HepG2 (cell line): ENCODE measurements at regions not wholly inside any gene's neighbourhood (a gene's known extent, or its start where the extent isn't known, plus 50 kb on each side); places are given as distances from the start of the nearest gene placed in this dataset.
A peak's percentile ranks its signal among the peaks of the same experiment; 100 is the strongest.

ENCODE experiments used
- ATAC-seq: fragments of 200-7000 bp; cut with Tn5 transposase; 3 replicates; pipeline ENCODE4 v1.9.1; 2020; ENCODE audit warnings: mild to moderate bottlenecking, moderate library complexity
- BruUV-seq: library from RNA; stranded (reverse); fragments of 400-500 nt; replicated peaks from 2 replicates; lab custom pipeline; 2021; lab: Mats Ljungman, UMichigan
- CTCF ChIA-PET: fragments of 300-600 bp; formaldehyde crosslinking; extraction: SDS; loops from one replicate; lab custom pipeline; 2021; ENCODE audit warnings: low total read pairs, inconsistent platforms, low intra/inter-chr PET ratio; lab: Yijun Ruan, JAX
- POLR2A ChIA-PET: fragments of 350-600 bp; sonication (Branson Sonifier 250); formaldehyde crosslinking; loops from one replicate; lab custom pipeline; 2020; ENCODE audit warnings: antibody characterized with exemption, inconsistent platforms; lab: Yijun Ruan, JAX
- DNase-seq: peaks from one replicate; pipeline ENCODE4 v3.0.0-alpha.2; 2015; ENCODE audit warnings: low spot score
- FAIRE-seq: peaks from 3 replicates; lab custom pipeline; 2011; peaks lifted over from hg19 to GRCh38; lab: Jason Lieb, UNC
- H2AFZ ChIP-seq: one replicate; pipeline ENCODE4 v1.6.1; 2011; ENCODE audit warnings: low read length, inconsistent platforms
- H3K27ac ChIP-seq: fragments of 300-600 bp; 3 replicates; pipeline ENCODE4 v1.8.0; 2011; ENCODE audit warnings: mixed run types, mild to moderate bottlenecking, mixed read lengths, low read length, inconsistent platforms; ENCODE audit not compliant: insufficient read depth; ENCODE audit errors: extremely low read length
- H3K27me3 ChIP-seq, 2 experiments: fragments of 200-600 bp in 1 of 2; 2 replicates in 1 of 2; 3 replicates in 1 of 2; pipeline versions ENCODE4 v1.6.0 to v1.8.0; 2011; ENCODE audit warnings: low read length in 2 of 2, mild to moderate bottlenecking in 2 of 2, moderate library complexity in 2 of 2, inconsistent platforms in 1 of 2; ENCODE audit not compliant: insufficient read depth in 2 of 2, control insufficient read depth in 1 of 2
- H3K36me3 ChIP-seq, 2 experiments: fragments of 200-600 bp in 1 of 2; replicated peaks in 1 of 2; 2 replicates in 1 of 2; 3 replicates in 1 of 2; pipeline versions ENCODE4 v1.5.1 to v1.8.0; 2011; ENCODE audit warnings: low read length in 2 of 2, inconsistent platforms in 1 of 2; ENCODE audit not compliant: insufficient read depth in 2 of 2, control insufficient read depth in 1 of 2
- H3K4me1 ChIP-seq: 2 replicates; pipeline ENCODE4 v1.5.1; 2012; ENCODE audit warnings: low read length, inconsistent platforms; ENCODE audit not compliant: insufficient read depth
- H3K4me2 ChIP-seq: 2 replicates; pipeline ENCODE4 v1.6.0; 2011; ENCODE audit warnings: low read depth, low read length, inconsistent platforms
- H3K4me3 ChIP-seq, 3 experiments: fragments of 200-600 bp in 1 of 3; sonication (generic), shearing (Covaris generic) in 1 of 3; replicated peaks in 1 of 3; 2 replicates each; pipeline ENCODE4 v1.5.1; 2011 to 2016; ENCODE audit warnings: low read length in 3 of 3, inconsistent platforms in 2 of 3, low read depth in 2 of 3, mild to moderate bottlenecking in 2 of 3, control low read depth in 1 of 3, mixed read lengths in 1 of 3; ENCODE audit not compliant: insufficient read depth in 1 of 3
- H3K79me2 ChIP-seq: one replicate; pipeline ENCODE4 v1.6.1; 2011; ENCODE audit warnings: low read length, inconsistent platforms; ENCODE audit not compliant: insufficient read depth
- H3K9ac ChIP-seq: 2 replicates; pipeline ENCODE4 v1.6.0; 2011; ENCODE audit warnings: mild to moderate bottlenecking, low read depth, low read length, inconsistent platforms; ENCODE audit not compliant: insufficient read depth
- H3K9me3 ChIP-seq: 2 replicates; pipeline ENCODE4 v1.5.1; 2012; ENCODE audit warnings: mild to moderate bottlenecking, low read length
- H4K20me1 ChIP-seq: 2 replicates; pipeline ENCODE4 v1.6.0; 2011; ENCODE audit warnings: inconsistent platforms, mild to moderate bottlenecking, low read length, moderate library complexity; ENCODE audit not compliant: insufficient read depth
- ARID3A ChIP-seq: IDR thresholded peaks from 2 replicates; pipeline ENCODE4 v1.6.1; 2012; ENCODE audit warnings: low read depth, low read length, improper control_type of control experiment
- FOSL2 ChIP-seq: sonication (generic); formaldehyde crosslinking; IDR thresholded peaks from 2 replicates; pipeline ENCODE4 v1.4.0; 2020; ENCODE audit warnings: missing genetic modification reagents
- FOXA3 ChIP-seq: IDR thresholded peaks from 2 replicates; pipeline ENCODE4 v1.6.1; 2016; ENCODE audit warnings: missing genetic modification reagents, missing compliant biosample characterization
- HOXA9 ChIP-seq: sonication (generic); formaldehyde crosslinking; IDR thresholded peaks from 2 replicates; pipeline ENCODE4 v1.8.1; 2022; ENCODE audit warnings: missing genetic modification reagents, mild to moderate bottlenecking, moderate library complexity, borderline replicate concordance
- KAT8 ChIP-seq: IDR thresholded peaks from 2 replicates; pipeline ENCODE4 v1.6.1; 2016; ENCODE audit warnings: missing genetic modification reagents, missing compliant biosample characterization
- KLF9 ChIP-seq: IDR thresholded peaks from 2 replicates; pipeline ENCODE4 v1.6.1; 2016; ENCODE audit warnings: low read depth
- LBX2 ChIP-seq: sonication (generic); formaldehyde crosslinking; IDR thresholded peaks from 2 replicates; pipeline ENCODE4 v1.5.0; 2020; ENCODE audit warnings: missing genetic modification reagents, mild to moderate bottlenecking, borderline replicate concordance
- NFKBIZ ChIP-seq: IDR thresholded peaks from 2 replicates; pipeline ENCODE4 v1.6.1; 2018; ENCODE audit warnings: missing genetic modification reagents, missing compliant biosample characterization
- NR2F6 ChIP-seq, 2 experiments: IDR thresholded peaks; 2 replicates each; pipeline ENCODE4 v1.6.1; 2016; ENCODE audit warnings: antibody characterized with exemption in 1 of 2, mild to moderate bottlenecking in 1 of 2
- NRL ChIP-seq: sonication (generic); formaldehyde crosslinking; IDR thresholded peaks from 2 replicates; pipeline ENCODE4 v1.5.0; 2020; ENCODE audit warnings: missing genetic modification reagents, mild to moderate bottlenecking, moderate library complexity, borderline replicate concordance
- ONECUT2 ChIP-seq: sonication (generic); formaldehyde crosslinking; IDR thresholded peaks from 2 replicates; pipeline ENCODE4 v1.4.0; 2020; ENCODE audit warnings: missing genetic modification reagents
- PHF20 ChIP-seq: sonication (generic); formaldehyde crosslinking; IDR thresholded peaks from 2 replicates; pipeline ENCODE4 v1.5.0; 2020; ENCODE audit warnings: mild to moderate bottlenecking, missing genetic modification reagents
- PRMT3 ChIP-seq: sonication (generic); formaldehyde crosslinking; IDR thresholded peaks from 2 replicates; pipeline ENCODE4 v1.8.1; 2022; ENCODE audit warnings: low read depth, mild to moderate bottlenecking, moderate library complexity, missing genetic modification reagents, borderline replicate concordance
- TAF15 ChIP-seq: fragments of 200-400 bp; formaldehyde crosslinking; IDR thresholded peaks from one replicate; pipeline ENCODE4 v1.6.1; 2018; ENCODE audit warnings: mild to moderate bottlenecking, low read depth, low read length; ENCODE audit not compliant: poor library complexity, severe bottlenecking
- ZNF136 ChIP-seq: sonication (generic); formaldehyde crosslinking; IDR thresholded peaks from 2 replicates; pipeline ENCODE4 v1.8.1; 2022; ENCODE audit warnings: low read depth, mild to moderate bottlenecking, moderate library complexity, missing genetic modification reagents
- ZNF234 ChIP-seq: sonication (generic); formaldehyde crosslinking; conservative IDR thresholded peaks from 2 replicates; pipeline ENCODE4 v1.5.1; 2020; ENCODE audit warnings: mild to moderate bottlenecking, missing genetic modification reagents
- ZNF296 ChIP-seq: sonication (generic); formaldehyde crosslinking; conservative IDR thresholded peaks from 2 replicates; pipeline ENCODE4 v1.5.0; 2020; ENCODE audit warnings: mild to moderate bottlenecking, missing genetic modification reagents
- ZNF317 ChIP-seq: sonication (generic); formaldehyde crosslinking; IDR thresholded peaks from 2 replicates; pipeline ENCODE4 v1.5.0; 2020; ENCODE audit warnings: mild to moderate bottlenecking, missing genetic modification reagents
- ZNF382 ChIP-seq: sonication (generic); formaldehyde crosslinking; IDR thresholded peaks from 2 replicates; pipeline ENCODE4 v1.5.0; 2020; ENCODE audit warnings: missing genetic modification reagents, mild to moderate bottlenecking, borderline replicate concordance
- ZNF543 ChIP-seq: sonication (generic); formaldehyde crosslinking; IDR thresholded peaks from 2 replicates; pipeline ENCODE4 v1.4.0; 2020; ENCODE audit warnings: mild to moderate bottlenecking, missing genetic modification reagents
- ZNF652 ChIP-seq: IDR thresholded peaks from 2 replicates; pipeline ENCODE4 v1.6.1; 2016; ENCODE audit warnings: low read depth, borderline replicate concordance
- ZXDC ChIP-seq: sonication (generic); formaldehyde crosslinking; IDR thresholded peaks from 2 replicates; pipeline ENCODE4 v1.5.0; 2020; ENCODE audit warnings: mild to moderate bottlenecking, missing genetic modification reagents
- WGBS: methylation state at CpG from one replicate; pipeline ENCODE4 v1.1.6; 2017; ENCODE audit warnings: low lambda C conversion rate; 5-methylcytosine and 5-hydroxymethylcytosine counted together
- in situ Hi-C: cut with HindIII; loops from 2 replicates; pipeline ENCODE4 v1.10.0; 2017; ENCODE audit warnings: low pct_unique_long_range_greater_than_20kb; ENCODE audit not compliant: extremely low pct_ligation_motif_present
- intact Hi-C: fragments of 100-400 bp; cut with micrococcal nuclease; formaldehyde crosslinking; loops from one replicate; pipeline ENCODE4 v1.10.0; 2022; ENCODE audit not compliant: unreplicated experiment

GRCh38 chr3:56990641-56991015 is 69.8 kb upstream of the SPATA12 start:
- Histone ChIP-seq H3K4me2 (peak overlapping the region; percentile 86), H3K27me3 (no peaks in the 10 kb centered on the region), H4K20me1 (peaks cover 3% of the 10 kb centered on the region; the same call in 1 of the 2 replicates), H3K79me2 (no peaks in the 10 kb centered on the region), H3K9ac (peak overlapping the region; percentile 48), H3K4me3 (peak overlapping the region; percentile 1 to 68 (median 11); a peak in 5 of 6 replicates), H3K9me3 (no peaks in the 10 kb centered on the region), H3K4me1 (peaks cover 63% of the 10 kb centered on the region), H3K27ac (peak overlapping the region; percentile 76), H2AFZ (no peak overlapping the region), H3K36me3 (no peaks in the 10 kb centered on the region)
- CTCF ChIA-PET = no interaction called here
- DNase-seq (peak; percentile 90), ATAC-seq (peak; percentile 28), FAIRE-seq (peak; percentile 64)
- BruUV-seq = no TSS peak
- intact Hi-C loops = loop anchor here (5.0 kb wide), 1 partner anchor 87 kb away; no protein-coding TSS in a partner anchor
- in situ Hi-C loops = loop anchor here (10.0 kb wide), 2 partner anchors 94 to 234 kb away; partner anchors contain the start of gene APPL1
- POLR2A ChIA-PET = interaction anchor here (0.8 to 3.7 kb wide), 12 partner anchors 9 to 607 kb away, joined by 3 to 29 read pairs (median 6); partner anchors contain the start of genes ARF4, ARHGEF3 and TASOR
- WGBS = 0% methylated on average over 3 of the region's 3 CpGs
- TF ChIP-seq NFKBIZ (CRISPR knock-in tag) = 0 out of 2 replicates have a peak, but pooled peaks have one; percentile 17
- no peak for TF ChIP-seq LBX2 (CRISPR knock-in tag)
- TF ChIP-seq ONECUT2 (CRISPR knock-in tag) = no peak
- TF ChIP-seq FOXA3 (CRISPR knock-in tag) = peak; percentile 54
- peak; percentile 91 for TF ChIP-seq ARID3A
- TF ChIP-seq ZNF652 (CRISPR knock-in tag) = peak; percentile 59; the same call in 1 of the 2 replicates
- TF ChIP-seq HOXA9 (CRISPR knock-in tag) = no peak
- no peak for TF ChIP-seq ZNF136
- TF ChIP-seq ZNF317 (CRISPR knock-in tag) = no peak
- no peak for TF ChIP-seq ZNF296 (CRISPR knock-in tag)
- TF ChIP-seq PHF20 = no peak
- TF ChIP-seq ZNF382 (CRISPR knock-in tag) = no peak
- TF ChIP-seq KLF9 = no peak
- TF ChIP-seq KAT8 (CRISPR knock-in tag) = no peak
- TF ChIP-seq FOSL2 (CRISPR knock-in tag) = no peak
- no peak for TF ChIP-seq ZNF234
- peak; percentile 54 for TF ChIP-seq NR2F6 (IDR thresholded peaks at IDR 0.05)
- TF ChIP-seq NR2F6 (CRISPR knock-in tag; IDR thresholded peaks at IDR 0.05) = peak; percentile 63; the same call in 1 of the 2 replicates
- no peak for TF ChIP-seq TAF15
- TF ChIP-seq PRMT3 (CRISPR knock-in tag) = no peak
- TF ChIP-seq ZNF543 (CRISPR knock-in tag) = no peak
- TF ChIP-seq ZXDC = 0 out of 2 replicates have a peak, but pooled peaks have one; percentile 29
- no peak for TF ChIP-seq NRL (CRISPR knock-in tag)
